ENCODE measurements at regions not wholly inside any gene's neighbourhood (a gene's known extent, or its start where the extent isn't known, plus 50 kb on each side); places are given as distances from the start of the nearest gene placed in this dataset.

GRCh38 chr15:47824147-47824546, 106.8 kb downstream of the SEMA6D start:
- DNase-seq (ENCODE audit: low read depth): no peak
- H3K4me3 ChIP-seq (ENCODE audit: low read depth, low read length): no peak overlapping the region
- TF ChIP-seq CTCF (conservative IDR thresholded peaks at IDR 0.05; ENCODE audit: low read depth, low read length): no peak

GRCh38 chr15:47829667-47830066, 112.4 kb downstream of the SEMA6D start:
- no peak for TF ChIP-seq CTCF (conservative IDR thresholded peaks at IDR 0.05; ENCODE audit: low read depth, low read length)
- DNase-seq (ENCODE audit: low read depth): no peak
- no peak overlapping the region for H3K4me3 ChIP-seq (ENCODE audit: low read depth, low read length)

- no peak overlapping the region for H3K4me3 ChIP-seq (ENCODE audit: low read depth, low read length)
- no peak for TF ChIP-seq CTCF (conservative IDR thresholded peaks at IDR 0.05; ENCODE audit: low read depth, low read length)
- no peak for DNase-seq (ENCODE audit: low read depth)
These were observed 116.8 kb downstream of the SEMA6D start for GRCh38 chr15:47834093-47834492.

- H3K4me3 ChIP-seq (ENCODE audit: low read depth, low read length): no peak overlapping the region
- no peak for TF ChIP-seq CTCF (conservative IDR thresholded peaks at IDR 0.05; ENCODE audit: low read depth, low read length)
- DNase-seq (ENCODE audit: low read depth): no peak
These were observed 122.0 kb downstream of the SEMA6D start for GRCh38 chr15:47839233-47839825.

- no peak overlapping the region for H3K4me3 ChIP-seq (ENCODE audit: low read depth, low read length)
- TF ChIP-seq CTCF (conservative IDR thresholded peaks at IDR 0.05; ENCODE audit: low read depth, low read length): no peak
- no peak for DNase-seq (ENCODE audit: low read depth)
These were observed 125.9 kb downstream of the SEMA6D start for GRCh38 chr15:47843124-47843663.

- no peak for DNase-seq (ENCODE audit: low read depth)
- H3K4me3 ChIP-seq (ENCODE audit: low read depth, low read length): no peak overlapping the region
- no peak for TF ChIP-seq CTCF (conservative IDR thresholded peaks at IDR 0.05; ENCODE audit: low read depth, low read length)
These were observed 127.1 kb downstream of the SEMA6D start for GRCh38 chr15:47844437-47844836.

Measured in choroid plexus epithelial cell (primary cell).